GM18505 (cell line): ENCODE measurements at regions not wholly inside any gene's neighbourhood (a gene's known extent, or its start where the extent isn't known, plus 50 kb on each side); places are given as distances from the start of the nearest gene placed in this dataset.
"Not testable (repeated sequence)": the region's sequence is repeated elsewhere in the genome, so short reads cannot be mapped to it uniquely, and the experiment has no call there.

Experiments used
- ATAC-seq: cut with Tn5 transposase; IDR thresholded peaks from one replicate; pipeline ENCODE4 v1.9.1; 2021; ENCODE audit not compliant: unreplicated experiment
- POLR2A ChIP-seq: IDR thresholded peaks from 4 replicates; pipeline ENCODE4 v1.6.1; 2011; ENCODE audit warnings: borderline replicate concordance; ENCODE audit not compliant: insufficient read depth, insufficient read length; ENCODE audit errors: extremely low read depth

DNA sequence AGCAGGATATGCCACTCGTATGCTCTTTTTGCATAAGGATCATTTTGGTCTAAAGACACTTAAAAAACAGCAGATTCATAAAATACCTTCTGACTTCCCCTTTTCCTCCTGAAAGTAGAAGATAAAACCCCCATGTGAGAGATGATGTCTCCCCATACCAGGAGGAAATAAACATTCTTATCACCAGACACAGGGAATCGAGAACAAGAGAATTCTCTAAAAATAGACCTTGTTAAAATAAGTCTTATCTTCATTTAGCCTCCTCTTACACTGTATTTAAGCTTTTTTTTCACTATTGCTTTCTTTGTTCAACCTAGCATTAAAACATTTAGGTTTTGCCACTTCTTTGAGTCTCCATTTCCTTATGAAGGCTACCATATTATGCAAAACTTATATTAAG, 709.3 kb downstream of the KCNT2 start:
- no peak for TF ChIP-seq POLR2A
- no peak for ATAC-seq

DNA sequence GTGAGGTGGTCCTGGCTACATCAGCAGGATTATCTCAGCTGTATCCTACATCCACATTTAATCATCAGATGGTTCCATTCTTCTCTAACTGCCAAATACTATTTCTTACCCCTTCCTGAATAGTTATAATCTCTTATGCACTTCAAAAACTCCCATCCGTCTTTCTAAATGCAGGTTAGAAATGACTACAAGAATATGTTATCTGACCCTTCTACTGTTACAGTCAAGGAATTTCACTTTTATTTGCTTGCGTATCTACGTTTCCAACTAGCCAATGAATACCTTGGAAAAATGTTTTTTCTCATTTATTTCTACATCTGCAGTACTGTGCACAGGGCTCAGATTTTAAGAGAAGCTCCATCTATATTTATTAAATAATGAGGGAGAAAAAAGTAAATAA, 709.9 kb downstream of the KCNT2 start:
- ATAC-seq = no peak
- no peak for TF ChIP-seq POLR2A

DNA sequence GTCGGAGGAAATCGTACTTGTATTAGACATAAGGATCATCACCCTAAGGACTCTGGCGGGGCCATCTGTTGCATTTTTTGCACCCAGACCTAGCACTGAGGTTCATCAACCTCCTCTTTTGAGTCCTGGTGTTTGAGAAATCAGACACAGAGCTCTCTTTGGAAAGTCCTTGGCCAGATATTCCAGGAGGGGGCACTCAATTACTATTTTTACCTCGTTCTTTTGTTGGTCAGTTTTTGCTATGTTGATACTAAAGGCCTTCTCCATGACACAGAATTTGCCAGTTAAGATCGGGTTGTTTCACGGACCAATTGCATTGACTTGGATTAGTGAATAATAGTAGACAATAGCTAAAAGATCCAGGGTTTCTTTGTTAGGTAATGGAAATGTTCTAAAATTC, 711.2 kb downstream of the KCNT2 start:
- TF ChIP-seq POLR2A = no peak
- ATAC-seq = no peak

DNA sequence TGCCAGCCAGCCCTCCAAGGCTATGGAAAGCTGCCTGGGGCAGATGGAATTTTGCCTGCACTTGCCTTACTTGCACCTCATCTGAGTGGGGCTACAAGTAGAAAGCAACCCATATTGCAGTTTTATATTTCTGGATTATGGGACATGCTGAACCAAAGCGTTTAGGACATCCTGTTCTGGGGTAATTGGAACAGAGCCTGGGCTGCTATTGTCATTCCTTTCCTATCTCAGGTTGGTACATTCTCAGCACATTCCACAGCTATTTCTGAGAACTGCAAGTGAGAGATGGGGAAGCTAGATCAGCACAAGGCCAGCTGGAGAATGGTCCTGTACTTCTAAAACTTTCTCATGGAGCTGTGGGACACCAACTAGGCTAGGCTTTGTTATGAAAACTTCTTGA, 713.8 kb downstream of the KCNT2 start:
- no peak for ATAC-seq
- TF ChIP-seq POLR2A = no peak

DNA sequence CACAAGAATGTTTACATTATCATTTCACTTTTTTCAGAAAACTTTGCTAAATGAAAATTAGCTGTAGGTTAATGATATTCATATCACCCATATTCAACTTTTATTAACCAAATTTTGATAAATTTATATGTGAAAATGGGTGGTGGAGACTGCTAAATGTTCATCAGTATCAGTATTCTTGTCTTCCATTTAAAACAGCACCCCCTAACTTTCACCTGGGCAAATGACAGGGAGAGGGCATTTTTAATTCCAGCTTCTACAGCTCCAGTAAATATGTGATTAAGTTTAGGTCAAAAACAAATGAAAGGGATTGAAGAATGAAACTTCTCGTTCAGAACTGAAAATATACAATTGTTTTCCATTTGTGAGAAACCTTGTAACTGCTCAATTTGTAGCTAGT, 722.2 kb downstream of the KCNT2 start:
- no peak for TF ChIP-seq POLR2A
- no peak for ATAC-seq

DNA sequence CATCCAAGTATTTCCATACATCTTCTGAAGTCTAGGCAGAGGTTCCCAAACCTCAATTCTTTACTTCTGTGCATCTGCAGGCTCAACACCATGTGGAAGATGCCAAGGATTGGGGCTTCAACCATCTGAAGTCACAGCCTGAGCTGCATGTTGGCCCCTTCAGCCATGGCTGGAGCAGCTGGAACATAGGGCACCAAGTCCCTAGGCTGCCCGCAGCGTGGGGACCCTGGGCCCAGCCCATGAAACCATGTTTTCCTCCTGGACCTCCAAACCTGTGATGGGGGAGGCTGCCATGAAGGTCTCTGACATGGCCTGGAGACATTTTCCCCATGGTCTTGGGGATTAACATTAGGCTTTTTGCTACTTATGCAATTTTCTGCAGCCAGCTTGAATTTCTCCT, 729.8 kb downstream of the KCNT2 start:
- no peak for TF ChIP-seq POLR2A
- ATAC-seq = no peak

DNA sequence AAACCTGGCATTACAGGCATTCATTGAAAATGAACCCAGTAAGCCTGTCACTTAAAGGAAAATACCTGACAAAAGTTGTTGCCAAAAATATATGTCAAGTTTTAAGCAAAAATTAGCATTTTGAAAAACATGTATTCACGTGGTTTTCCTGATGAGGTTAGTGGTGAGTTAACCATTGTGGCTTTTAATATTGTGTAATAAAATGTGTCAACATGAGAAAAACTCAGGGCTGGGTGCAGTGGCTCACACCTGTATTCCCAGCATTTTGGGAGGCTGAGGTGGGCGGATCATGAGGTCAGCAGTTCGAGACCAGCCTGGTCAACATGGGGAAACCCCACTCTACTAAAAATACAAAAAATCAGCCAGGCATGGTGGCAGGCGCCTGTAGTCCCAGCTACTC, 731.4 kb downstream of the KCNT2 start:
- TF ChIP-seq POLR2A = no peak
- no peak for ATAC-seq

DNA sequence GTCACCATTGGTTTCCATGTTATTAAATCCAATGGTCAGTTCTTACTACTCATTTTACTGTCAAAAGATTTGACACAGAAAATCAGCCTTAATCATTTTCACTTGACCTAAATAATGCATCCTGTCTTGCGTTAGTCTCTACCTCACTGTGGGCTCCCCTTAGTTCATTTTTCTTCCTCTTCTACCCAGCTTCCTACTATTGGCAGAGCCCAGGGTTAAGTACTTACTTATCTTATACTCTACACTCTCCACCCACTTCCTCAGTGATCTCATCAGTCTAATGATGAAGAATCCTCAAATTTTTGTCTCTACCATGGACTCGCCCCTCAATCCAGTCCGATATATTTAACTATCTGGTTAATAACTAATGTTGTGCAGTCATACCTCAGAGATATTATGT, 735.9 kb downstream of the KCNT2 start:
- ATAC-seq = no peak
- no peak for TF ChIP-seq POLR2A

DNA sequence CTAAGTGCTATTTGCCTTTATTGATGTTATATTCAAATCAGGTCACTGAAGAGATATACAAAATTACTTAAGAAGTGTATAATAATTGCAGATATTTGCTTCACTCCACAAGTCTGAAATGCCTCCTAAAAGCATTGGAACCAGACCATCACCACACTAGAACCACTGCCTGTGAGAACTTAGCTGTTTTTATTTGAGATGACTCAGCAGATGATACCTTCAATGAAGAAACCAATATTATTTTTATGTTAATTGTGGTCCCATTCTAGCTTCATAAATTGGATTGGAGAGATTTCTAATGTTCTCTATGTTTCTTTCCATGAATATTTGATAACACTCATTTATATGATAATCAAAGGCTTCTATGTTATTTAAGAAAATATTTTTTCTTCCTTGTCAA, 740.6 kb downstream of the KCNT2 start:
- ATAC-seq = no peak
- no peak for TF ChIP-seq POLR2A

DNA sequence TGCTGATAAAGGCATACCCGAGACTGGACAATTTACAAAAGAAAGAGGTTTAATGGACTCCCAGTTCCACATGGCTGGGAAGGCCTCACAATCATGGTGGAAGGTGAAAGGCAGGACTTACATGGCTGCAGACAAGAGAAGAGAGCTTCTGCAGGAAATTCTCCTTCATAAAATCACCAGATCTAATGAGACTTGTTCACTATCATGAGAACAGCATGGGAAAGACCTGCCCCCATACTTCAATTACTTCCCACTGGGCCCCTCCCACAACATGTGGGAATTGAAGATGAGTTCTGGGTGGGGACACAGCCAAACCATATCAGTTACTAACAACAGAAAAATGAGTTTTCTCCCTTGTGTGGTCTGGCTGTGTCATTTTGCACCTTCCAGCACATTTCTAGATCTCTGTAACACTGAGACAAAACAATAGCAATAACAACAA, 741.4 kb downstream of the KCNT2 start:
- ATAC-seq = no peak

DNA sequence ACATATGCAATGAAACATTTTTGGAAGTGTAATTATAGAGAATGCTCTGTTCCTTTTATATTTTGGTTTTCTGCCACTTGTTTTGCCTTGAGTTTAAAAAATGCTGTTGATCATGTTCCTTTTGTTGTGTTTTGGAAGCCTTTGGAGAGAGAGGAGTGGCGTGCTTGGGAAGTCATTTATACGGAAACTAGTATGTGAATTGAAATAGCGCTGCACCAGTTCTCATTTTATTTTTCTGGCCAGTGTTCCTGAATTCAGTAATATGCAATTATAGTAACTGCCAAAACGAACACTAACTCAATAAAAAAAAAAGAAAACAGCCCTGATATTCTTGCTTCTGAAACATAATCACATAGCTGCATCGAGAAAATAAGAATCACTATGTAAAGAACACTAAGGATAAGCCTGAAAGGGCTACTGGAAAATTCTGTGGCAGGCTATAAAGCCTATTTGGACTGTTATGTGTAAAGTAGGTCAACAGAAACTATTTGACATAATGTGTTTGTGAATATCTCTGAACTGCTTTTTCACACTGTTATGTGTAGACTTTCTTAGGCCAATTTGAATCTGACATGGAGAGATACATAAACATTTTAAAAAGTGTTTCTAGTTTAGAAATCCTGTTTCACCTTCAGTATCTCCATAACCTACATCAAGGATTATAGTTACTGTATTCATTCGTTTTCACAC, 742.0 kb downstream of the KCNT2 start:
- ATAC-seq = no peak
- no peak for TF ChIP-seq POLR2A

More for the DNA sequence above, 741.4 kb downstream of the KCNT2 start:
- no peak for TF ChIP-seq POLR2A

DNA sequence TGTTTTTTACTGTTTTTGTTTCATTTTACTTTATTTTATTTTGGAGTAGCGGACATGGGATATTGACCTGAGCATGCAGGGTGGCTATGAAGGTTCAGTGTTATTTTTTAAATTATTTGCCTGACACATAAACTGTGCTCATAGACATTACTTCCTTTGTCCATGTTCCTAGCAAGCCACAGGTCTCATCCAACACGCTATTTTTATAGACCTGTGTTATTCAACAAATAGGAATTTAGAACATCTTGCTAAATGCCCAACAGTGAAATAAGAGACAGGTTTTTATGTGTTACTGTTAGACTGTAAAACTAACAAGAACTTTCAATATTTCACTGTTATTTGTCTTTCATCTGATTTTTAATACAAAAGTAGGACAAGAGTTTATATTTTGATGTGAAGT, 756.4 kb downstream of the KCNT2 start:
- ATAC-seq = no peak

DNA sequence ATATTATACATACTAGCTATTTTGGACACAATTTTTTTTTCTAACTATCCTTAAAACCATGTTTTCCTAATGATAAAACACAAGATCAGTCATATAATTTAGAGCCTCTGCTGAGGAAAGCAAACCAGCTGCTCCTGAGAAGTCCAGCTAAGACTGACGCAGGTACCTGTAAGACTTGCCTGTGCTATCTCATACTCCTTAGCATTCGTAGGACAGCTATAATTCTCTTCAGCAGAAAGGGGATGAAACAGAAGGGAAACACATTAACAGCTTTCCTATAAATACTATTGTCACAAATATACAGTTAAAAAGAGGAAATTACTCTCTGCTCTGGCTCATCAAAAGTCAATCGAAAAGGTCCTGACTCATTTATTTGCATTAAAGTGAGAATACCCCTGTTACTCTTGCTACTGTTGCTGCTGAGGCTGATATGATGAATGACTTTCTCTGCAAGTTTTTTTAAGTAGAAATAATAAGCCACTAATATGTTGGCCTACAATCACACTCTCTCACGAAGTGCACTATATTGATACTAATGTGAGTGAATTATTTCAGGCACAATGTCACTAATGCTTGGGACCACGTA, 757.1 kb downstream of the KCNT2 start:
- no peak for TF ChIP-seq POLR2A
- ATAC-seq = no peak

More for the DNA sequence above, 756.4 kb downstream of the KCNT2 start:
- TF ChIP-seq POLR2A = no peak

DNA sequence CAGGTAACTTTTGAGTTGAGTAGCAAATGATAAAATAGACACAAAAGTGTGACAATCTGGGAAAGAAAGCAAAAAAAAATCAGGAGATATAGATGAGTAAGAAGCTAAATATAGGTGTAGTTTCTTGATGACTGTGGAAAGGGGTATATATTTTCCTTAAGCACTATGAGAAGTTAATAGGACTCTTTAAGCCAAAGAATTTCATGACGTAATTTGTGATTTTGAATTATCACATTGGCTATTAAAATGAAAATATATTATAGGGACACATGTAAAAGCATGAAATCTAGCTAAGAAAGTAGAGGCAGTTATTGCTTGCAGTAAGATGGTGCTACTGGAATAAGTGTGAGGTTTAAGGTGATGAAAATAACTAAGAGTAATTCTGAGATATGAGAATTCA, 759.1 kb downstream of the KCNT2 start:
- ATAC-seq = no peak
- no peak for TF ChIP-seq POLR2A

DNA sequence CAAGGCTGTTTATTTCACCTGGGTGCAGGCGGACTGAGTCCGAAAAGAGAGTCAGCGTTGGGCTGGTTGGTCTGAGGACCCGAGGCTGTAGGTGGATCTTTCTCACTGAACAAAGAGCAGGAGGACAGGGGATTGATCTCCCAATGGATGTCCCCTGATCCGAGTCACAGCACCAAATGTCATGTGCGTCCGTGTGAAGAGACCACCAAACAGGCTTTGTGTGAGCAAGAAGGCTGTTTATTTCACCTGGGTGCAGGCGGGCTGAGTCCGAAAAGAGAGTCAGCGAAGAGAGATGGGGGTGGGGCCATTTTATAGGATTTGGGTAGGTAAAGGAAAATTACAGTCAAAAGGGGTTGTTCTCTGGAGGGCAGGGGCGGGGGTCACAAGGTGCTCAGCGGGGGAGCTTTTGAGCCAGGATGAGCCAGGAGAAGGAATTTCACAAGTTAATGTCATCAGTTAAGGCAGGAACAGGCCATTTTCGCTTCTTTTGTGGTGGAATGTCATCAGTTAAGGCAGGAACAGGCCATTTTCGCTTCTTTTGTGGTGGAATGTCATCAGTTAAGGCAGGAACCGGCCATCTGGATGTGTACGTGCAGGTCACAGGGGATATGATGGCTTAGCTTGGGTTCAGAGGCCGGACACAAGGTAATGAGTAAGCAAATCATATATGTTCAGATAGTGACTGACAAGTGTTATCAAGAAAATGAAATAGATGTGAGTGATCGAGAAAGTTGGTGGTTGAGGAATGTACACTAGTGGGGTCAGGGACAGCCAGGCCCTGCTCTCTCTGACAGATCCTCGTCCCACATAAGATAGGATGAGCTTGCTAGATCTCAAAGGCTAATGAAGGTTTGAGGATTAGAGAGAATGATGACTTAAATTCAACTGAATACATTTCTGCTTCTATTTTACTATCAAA, 760.0 kb downstream of the KCNT2 start:
- not testable (repeated sequence) for ATAC-seq

DNA sequence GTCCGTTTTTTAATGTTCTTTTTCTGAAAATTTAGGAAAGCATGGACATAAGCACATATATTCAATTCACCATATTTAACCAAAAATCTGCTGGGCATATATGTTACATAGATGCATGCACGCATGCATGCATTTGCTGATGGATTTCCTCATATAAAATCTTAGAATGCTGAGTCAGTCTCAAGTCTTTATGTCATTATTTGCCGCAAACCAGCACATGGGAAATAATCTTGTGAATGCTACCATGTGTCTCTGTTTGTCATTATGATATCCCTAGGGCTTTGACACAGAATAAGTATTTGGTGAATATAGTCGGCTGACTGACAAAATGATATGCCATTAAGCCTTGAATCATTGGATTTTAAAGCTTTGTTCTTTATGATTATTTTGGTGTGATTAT, 776.5 kb downstream of the KCNT2 start:
- TF ChIP-seq POLR2A = no peak
- no peak for ATAC-seq
